Thoracic aorta (tissue), 2 donors: ENCODE measurements at regions not wholly inside any gene's neighbourhood (a gene's known extent, or its start where the extent isn't known, plus 50 kb on each side); places are given as distances from the start of the nearest gene placed in this dataset.

Experiments used
- ATAC-seq: fragments of 150-250 bp; one replicate; pipeline ENCODE4 v1.8.0; 2017; ENCODE audit warnings: low read depth; ENCODE audit not compliant: insufficient number of reproducible peaks, low FRiP score
- DNase-seq: peaks from one replicate; pipeline ENCODE4 v3.0.0-alpha.2; 2020; ENCODE audit warnings: low spot score
- H3K27ac ChIP-seq, 2 donors: fragments of 200-600 bp; sonication (generic); 1 replicate in 1 of 2; 2 replicates in 1 of 2; pipeline ENCODE4 v1.5.1; 2016; ENCODE audit warnings: mild to moderate bottlenecking in 2 of 2, moderate library complexity in 2 of 2
- H3K27me3 ChIP-seq: fragments of 200-600 bp; sonication (generic); replicated peaks from 2 replicates; pipeline ENCODE4 v1.6.0; 2016; ENCODE audit warnings: mild to moderate bottlenecking; ENCODE audit not compliant: insufficient read depth
- H3K36me3 ChIP-seq: fragments of 200-600 bp; sonication (generic); one replicate; pipeline ENCODE4 v1.5.1; 2016
- H3K4me1 ChIP-seq, 2 donors: fragments of 200-600 bp; sonication (generic); 1 replicate in 1 of 2; 2 replicates in 1 of 2; pipeline versions ENCODE4 v1.5.1 to v1.6.0; 2016; ENCODE audit warnings: low read depth in 2 of 2, mild to moderate bottlenecking in 1 of 2; ENCODE audit not compliant: control insufficient read depth in 1 of 2
- H3K4me3 ChIP-seq: fragments of 200-600 bp; sonication (generic); 2 replicates; pipeline ENCODE4 v1.5.1; 2016; ENCODE audit warnings: mild to moderate bottlenecking
- H3K9me3 ChIP-seq: fragments of 200-600 bp; sonication (generic); 2 replicates; pipeline ENCODE4 v1.5.1; 2016
- CTCF ChIP-seq: fragments of 200-600 bp; sonication (generic); IDR thresholded peaks from one replicate; pipeline ENCODE4 v1.5.1; 2019; ENCODE audit warnings: antibody characterized with exemption

- Histone ChIP-seq H3K36me3 (no peaks in the 10 kb centered on the region), H3K27me3 (no peaks in the 10 kb centered on the region), H3K4me3 (no peak overlapping the region), H3K4me1 (peaks cover 10 to 39% of the 10 kb centered on the region in 2 donors), H3K9me3 (no peaks in the 10 kb centered on the region), H3K27ac (peak overlapping the region in 1 of 2 donors; percentile 37)
- ATAC-seq (no peak), DNase-seq (no peak)
- no peak for TF ChIP-seq CTCF
Observed at GRCh38 chr10:31754803-31755624, 173.6 kb downstream of the ARHGAP12 start.

DNA sequence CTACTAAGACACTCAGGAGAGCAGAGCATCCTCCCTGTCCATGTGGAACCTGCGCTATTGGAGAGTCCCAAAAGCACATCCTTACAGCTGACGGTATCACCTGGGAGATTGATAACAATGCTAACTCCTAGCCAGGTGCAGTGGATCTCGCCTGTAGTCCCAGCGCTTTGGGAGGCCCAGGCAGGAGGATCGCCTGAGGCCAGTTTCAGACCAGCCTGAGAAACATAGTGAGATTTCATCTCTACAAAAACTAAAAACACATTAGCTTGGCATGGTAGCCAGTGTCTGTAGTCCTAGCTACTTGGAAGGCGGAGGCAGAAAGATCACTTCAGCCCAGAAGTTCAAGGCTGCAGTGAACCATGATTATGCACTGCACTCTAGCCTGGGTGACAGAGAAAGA lies 174.9 kb downstream of the ARHGAP12 start:
- Histone ChIP-seq H3K4me3 (no peak overlapping the region), H3K27ac (no peak overlapping the region), H3K27me3 (no peaks in the 10 kb centered on the region), H3K9me3 (no peaks in the 10 kb centered on the region), H3K4me1 (peaks cover 14 to 50% of the 10 kb centered on the region in 2 donors), H3K36me3 (no peaks in the 10 kb centered on the region)
- no peak for ATAC-seq
- DNase-seq = no peak
- TF ChIP-seq CTCF = no peak

GRCh38 chr10:31752170-31752569 lies 176.5 kb downstream of the ARHGAP12 start:
- no peak for ATAC-seq
- no peaks in the 10 kb centered on the region for H3K36me3 ChIP-seq
- H3K4me1 ChIP-seq = peaks cover 14 to 36% of the 10 kb centered on the region in 2 donors
- no peak for TF ChIP-seq CTCF
- no peak for DNase-seq
- H3K27me3 ChIP-seq = no peaks in the 10 kb centered on the region
- H3K4me3 ChIP-seq = no peak overlapping the region
- H3K27ac ChIP-seq = no peak overlapping the region
- H3K9me3 ChIP-seq = no peaks in the 10 kb centered on the region

DNA sequence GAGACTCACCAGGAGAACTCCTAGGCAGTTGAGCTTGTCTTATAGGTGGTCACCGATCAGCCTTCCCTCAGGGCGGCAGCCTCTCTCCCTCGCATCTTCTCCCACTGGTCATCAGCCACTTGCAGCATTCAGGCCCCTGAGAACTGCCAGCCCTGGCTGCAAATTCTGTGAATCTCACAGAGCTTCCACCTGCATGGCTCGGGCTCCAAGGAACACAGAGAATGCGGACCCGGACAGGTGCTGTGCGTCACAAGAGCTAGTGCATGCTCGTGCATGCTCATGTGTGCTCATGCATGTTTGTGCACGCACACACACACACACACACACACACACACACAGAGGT lies 176.9 kb downstream of the ARHGAP12 start:
- ATAC-seq = no peak
- no peaks in the 10 kb centered on the region for H3K27me3 ChIP-seq
- H3K27ac ChIP-seq = no peak overlapping the region

More for the DNA sequence above, 176.9 kb downstream of the ARHGAP12 start:
- H3K36me3 ChIP-seq = no peaks in the 10 kb centered on the region
- no peak for DNase-seq
- no peak overlapping the region for H3K4me3 ChIP-seq
- no peak for TF ChIP-seq CTCF
- no peaks in the 10 kb centered on the region for H3K9me3 ChIP-seq
- peaks cover 14 to 35% of the 10 kb centered on the region in 2 donors for H3K4me1 ChIP-seq
